MM.1S (cell line): ENCODE measurements at regions not wholly inside any gene's neighbourhood (a gene's known extent, or its start where the extent isn't known, plus 50 kb on each side); places are given as distances from the start of the nearest gene placed in this dataset.

Experiments used
- CTCF ChIP-seq: fragments of 300-600 bp; sonication (generic); IDR thresholded peaks from 2 replicates; pipeline ENCODE4 v1.5.1; 2016; ENCODE audit warnings: antibody characterized with exemption, low read length, mixed read lengths
- EZH2 ChIP-seq: fragments of 300-600 bp; sonication (generic); optimal IDR thresholded peaks from 2 replicates; pipeline ENCODE3; 2017; ENCODE audit warnings: low read depth, mild to moderate bottlenecking, antibody characterized with exemption, low read length, mixed read lengths

GRCh38 chr14:21989090-21989489 lies 315.5 kb upstream of the OR4E1 start:
- TF ChIP-seq CTCF (no peak), EZH2 (no peak)
